DMS53 treated with DMSO at 0.1 percent for 48 hours (cell line): ENCODE measurements at regions not wholly inside any gene's neighbourhood (a gene's known extent, or its start where the extent isn't known, plus 50 kb on each side); places are given as distances from the start of the nearest gene placed in this dataset.

ENCODE experiments used
- DNase-seq: peaks from one replicate; lab custom pipeline; 2025; ENCODE audit not compliant: unreplicated experiment; lab: John Stamatoyannopoulos, UW

- DNase-seq, result no peak
Observed at GRCh38 chr11:103530257-103530656, 421.0 kb downstream of the DYNC2H1 start.

DNA sequence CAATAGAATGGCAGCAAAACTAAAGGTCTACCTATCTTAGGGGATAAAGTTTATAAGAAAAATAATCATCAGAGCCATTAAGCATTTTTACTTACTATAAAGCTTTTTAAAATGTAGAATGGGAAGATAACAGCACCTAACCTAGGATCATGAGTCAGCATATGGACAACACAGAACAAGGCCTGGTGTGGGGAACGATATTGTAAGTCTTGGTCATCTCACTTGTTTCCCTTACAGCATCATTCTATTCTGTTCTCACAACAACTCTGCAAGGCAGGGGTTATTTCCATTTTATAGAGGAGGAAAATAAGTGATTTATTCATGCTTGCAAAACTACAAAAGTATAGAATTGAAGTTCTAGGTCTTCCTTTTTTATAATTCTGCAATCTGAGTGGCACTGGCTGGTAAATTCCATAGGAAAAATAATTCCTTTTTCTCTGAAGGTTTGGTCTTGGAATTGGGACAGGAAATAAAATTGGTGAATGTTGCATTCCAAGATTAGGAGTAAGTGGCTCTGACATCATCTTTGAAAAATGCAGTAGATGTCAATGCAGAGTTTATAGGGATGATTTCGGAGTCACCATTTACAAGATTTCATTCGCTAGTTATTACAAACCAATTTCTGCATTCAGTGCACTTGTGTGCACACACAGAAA is 423.0 kb downstream of the DYNC2H1 start:
- DNase-seq, result no peak

DNA sequence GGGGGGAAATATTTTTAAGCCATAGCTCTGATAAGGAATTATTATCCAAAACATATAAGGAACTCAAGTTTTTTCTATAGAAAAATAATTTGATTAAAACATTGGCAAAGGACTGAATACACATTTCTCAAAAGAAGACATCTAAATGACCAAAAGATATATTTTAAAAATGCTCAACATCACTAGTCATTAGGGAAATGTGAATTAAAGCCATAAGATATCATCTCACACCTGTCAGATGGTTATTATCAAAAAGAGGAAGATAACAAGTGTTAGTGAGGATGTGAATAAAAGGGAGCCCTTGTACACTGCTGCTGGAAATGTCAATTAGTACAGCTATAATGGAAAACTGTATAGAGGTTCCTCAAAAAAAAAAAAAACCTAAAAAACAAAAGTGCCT is 425.0 kb downstream of the DYNC2H1 start:
- DNase-seq, result no peak

GRCh38 chr11:103534959-103535358 is 425.7 kb downstream of the DYNC2H1 start:
- no peak for DNase-seq

DNA sequence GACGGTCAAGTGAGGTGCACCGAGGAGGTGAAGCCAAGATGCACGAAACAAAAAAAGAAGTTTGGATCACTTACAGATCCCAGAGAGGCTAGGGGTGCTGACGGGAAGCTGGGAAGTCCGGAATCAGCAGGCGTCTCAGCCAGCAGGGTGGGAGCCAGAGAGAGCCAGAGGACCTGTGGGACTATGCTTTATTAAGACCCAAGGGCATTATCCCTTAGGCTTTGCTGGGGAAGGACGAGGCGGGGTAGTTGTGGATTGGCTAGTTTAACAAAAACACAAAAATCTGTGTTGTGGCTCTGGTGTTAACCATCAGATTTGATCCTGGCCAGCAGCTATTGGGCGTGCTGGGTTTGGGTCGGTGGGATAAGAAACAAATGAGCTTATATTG is 427.1 kb downstream of the DYNC2H1 start:
- DNase-seq, result no peak

GRCh38 chr11:103537904-103538502 is 428.8 kb downstream of the DYNC2H1 start:
- DNase-seq, result no peak

DNA sequence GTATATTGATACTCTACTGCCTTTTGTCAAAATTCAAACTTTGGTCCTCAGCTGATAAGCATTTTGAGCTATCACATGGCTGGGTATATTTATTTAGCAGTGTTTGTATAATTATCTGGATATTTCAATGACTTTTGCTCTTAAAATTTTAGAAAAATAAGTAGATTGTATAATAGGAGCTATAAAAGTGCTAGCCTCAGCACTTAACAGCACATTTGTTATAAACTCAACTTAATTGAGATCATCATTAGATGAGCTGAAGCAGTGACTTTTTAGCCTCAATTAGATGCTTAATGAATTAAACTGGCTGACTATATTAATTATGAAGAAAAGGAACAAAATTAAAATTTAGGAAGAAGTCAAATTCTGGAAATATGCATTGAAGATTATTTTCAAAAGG is 429.9 kb downstream of the DYNC2H1 start:
- no peak for DNase-seq

GRCh38 chr11:103541186-103541795 is 432.1 kb downstream of the DYNC2H1 start:
- no peak for DNase-seq

- no peak for DNase-seq
Observed at GRCh38 chr11:103542851-103543250, 433.6 kb downstream of the DYNC2H1 start.

- no peak for DNase-seq
Observed at GRCh38 chr11:103543456-103543855, 434.2 kb downstream of the DYNC2H1 start.

DNA sequence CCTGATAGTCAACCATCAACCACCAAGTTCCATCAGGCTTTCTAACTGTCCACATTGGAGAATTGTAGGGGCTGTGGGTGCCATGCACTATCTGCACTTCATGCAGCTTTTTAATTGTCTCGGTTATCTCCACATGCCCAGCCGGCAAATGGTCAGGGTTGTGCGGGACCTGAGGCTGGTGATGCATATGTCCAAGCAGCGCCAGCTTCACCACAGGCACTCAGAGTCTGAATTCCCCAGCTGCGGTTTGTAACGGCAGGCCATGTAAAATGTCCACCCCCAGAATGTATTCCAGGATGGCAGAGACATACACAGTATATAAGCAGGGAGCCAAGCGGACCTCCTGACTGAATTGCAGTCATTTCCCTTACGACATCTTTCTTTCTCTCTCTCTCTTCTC is 435.6 kb downstream of the DYNC2H1 start:
- DNase-seq, result no peak

GRCh38 chr11:103545551-103545950 is 436.3 kb downstream of the DYNC2H1 start:
- no peak for DNase-seq

DNA sequence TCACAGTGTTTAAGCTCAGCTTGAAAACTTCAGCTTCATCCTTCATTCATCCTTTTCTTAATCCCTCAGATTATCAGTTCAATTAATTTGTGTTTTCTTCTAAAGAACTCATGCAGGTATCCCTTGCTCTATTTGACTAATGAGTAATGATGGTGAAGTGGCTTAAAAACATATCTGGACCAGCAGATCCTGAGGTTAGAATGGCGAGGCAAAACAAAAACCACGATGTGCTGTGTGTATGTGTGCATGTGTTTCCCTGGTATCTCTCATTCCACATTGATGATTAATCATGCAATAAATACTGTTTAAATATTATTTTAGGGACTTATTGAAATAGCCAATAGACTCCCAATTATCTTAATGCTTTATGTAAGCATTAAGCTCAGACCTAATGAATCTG is 437.0 kb downstream of the DYNC2H1 start:
- DNase-seq, result no peak

DNA sequence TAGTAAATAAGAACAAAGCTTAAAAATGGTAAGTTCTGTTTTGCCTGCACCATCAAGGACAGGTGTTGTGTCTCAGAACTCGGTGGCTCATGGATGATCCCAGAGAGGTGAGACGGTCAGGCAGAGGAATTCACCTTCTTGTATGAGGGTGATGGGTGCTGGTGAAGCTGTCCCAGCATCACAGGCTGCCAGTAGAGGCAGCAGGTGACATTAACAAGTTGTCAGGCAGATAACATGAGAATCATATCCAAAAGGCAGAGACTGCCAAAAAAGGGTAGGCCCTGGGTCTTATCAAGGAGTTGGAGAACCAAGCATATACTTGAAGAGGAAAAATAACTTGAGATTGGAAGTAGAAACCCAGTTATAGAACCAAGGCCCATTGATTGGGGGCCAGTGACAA is 437.8 kb downstream of the DYNC2H1 start:
- DNase-seq, result no peak

- no peak for DNase-seq
Observed at GRCh38 chr11:103547691-103548090, 438.5 kb downstream of the DYNC2H1 start.

- DNase-seq, result no peak
Observed at GRCh38 chr11:103548838-103549237, 439.6 kb downstream of the DYNC2H1 start.

- DNase-seq, result no peak
Observed at GRCh38 chr11:103550811-103551210, 441.6 kb downstream of the DYNC2H1 start.

DNA sequence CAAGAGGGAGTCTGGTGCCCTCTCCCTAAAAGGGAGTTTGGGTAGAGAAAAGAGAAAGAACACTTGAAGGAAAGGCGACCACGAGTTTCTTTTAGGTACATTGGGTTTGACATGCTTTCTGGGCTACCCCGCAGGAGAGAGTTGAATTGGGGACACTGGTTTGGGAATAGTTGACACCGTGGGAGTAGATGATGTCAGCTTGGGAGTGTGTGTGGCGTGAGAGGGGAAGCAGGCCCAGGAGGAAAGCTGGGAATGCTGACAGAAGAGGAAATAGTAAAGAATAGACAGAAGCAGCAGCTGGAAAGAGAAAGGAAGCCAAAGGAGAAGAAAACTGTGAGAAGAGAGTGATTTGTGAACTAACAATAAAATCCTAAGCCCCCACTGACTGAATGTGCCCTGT is 442.9 kb downstream of the DYNC2H1 start:
- DNase-seq, result no peak

DNA sequence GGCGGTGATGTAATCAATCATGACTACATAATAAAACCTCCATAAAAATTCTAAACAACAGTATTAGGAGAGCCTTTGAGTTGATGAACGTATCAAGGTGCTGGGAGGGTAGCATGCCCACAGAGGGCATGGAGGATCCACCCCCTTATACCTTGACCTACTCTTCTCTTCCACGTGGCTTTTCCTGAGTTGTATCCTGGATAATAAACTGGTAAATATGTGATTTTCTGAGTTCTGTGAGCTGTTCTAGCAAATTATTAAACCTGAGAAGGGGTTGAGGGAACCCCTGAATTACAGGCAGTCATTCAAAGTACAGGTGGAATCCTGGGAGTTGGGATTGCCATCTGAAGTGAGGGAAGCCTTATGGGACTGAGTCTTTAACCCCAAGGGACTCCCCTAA is 446.9 kb downstream of the DYNC2H1 start:
- DNase-seq, result no peak

GRCh38 chr11:103566116-103566515 is 456.9 kb downstream of the DYNC2H1 start:
- DNase-seq, result no peak

DNA sequence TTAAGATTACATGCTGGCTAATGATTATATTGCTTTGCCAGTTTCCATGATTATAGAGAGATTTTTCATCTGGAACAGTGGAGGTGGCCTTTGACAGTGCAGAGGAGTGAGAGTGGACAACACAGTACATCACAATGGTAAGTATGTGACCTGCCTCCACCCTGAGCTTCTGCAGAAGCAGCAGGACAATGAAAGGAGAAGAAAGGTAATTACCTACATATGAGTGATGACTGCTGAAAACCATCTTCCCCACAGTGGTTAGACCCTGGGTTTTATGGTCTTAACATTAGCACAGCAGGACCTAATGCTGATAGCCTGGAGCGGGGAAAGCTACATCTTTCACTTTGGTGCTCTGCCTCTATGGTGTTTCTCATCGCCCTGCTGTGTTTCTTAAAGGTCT is 454.7 kb upstream of the DDI1 start:
- DNase-seq, result no peak

DNA sequence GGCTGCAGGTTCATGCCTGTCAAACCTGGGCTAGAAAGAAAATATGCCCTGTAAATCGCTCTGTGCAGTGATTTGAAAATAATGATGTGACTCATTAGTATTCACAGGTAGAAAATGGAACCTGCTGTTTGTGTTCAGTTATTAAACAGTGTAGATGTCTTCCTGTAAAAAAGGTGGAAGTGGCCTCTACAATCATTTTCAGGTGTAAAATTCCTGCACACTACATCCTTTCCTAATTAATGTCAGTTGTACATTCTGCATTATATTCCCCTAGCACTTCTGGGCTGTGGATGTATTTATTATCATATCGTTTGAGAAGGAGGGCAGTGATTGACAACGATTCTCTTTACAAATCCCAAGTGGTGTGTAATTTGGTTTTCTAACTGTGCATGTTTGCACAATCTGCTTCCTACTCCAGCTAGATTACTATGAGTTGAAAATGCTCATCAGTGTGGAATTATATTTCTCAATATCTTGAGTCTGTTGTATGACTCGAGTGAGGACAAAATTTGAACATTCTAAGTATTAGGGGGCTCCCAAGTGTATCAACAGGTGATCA is 454.0 kb upstream of the DDI1 start:
- no peak for DNase-seq
